HEK293 (cell line): ENCODE measurements at regions not wholly inside any gene's neighbourhood (a gene's known extent, or its start where the extent isn't known, plus 50 kb on each side); places are given as distances from the start of the nearest gene placed in this dataset.

Experiments used
- CTCF ChIA-PET: fragments of 350-600 bp; formaldehyde crosslinking; extraction: SDS; loops from one replicate; lab custom pipeline; 2021; ENCODE audit warnings: antibody characterized with exemption; lab: Yijun Ruan, JAX
- POLR2A ChIA-PET: fragments of 300-600 bp; formaldehyde crosslinking; extraction: SDS; loops from one replicate; lab custom pipeline; 2020; ENCODE audit warnings: antibody characterized with exemption, inconsistent platforms; lab: Yijun Ruan, JAX
- H3K27ac ChIP-seq: fragments of 200-500 bp; sonication (Bioruptor generic); 2 replicates; pipeline ENCODE4 v1.5.1; 2014; ENCODE audit warnings: low read depth, low read length, control low read depth, inconsistent platforms; ENCODE audit errors: extremely low read depth
- H3K36me3 ChIP-seq, 2 experiments: fragments of 200-500 bp in 1 of 2; sonication (Bioruptor generic) in 1 of 2; 1 replicate in 1 of 2; 2 replicates in 1 of 2; pipeline ENCODE4 v1.5.1; 2014 to 2017; ENCODE audit warnings: inconsistent platforms in 2 of 2, low read length in 2 of 2; ENCODE audit not compliant: control insufficient read depth in 2 of 2, insufficient read depth in 1 of 2
- H3K4me1 ChIP-seq: fragments of 200-500 bp; sonication (Bioruptor generic); 2 replicates; pipeline ENCODE4 v1.5.1; 2014; ENCODE audit warnings: mild to moderate bottlenecking, low read length, inconsistent platforms; ENCODE audit not compliant: control insufficient read depth, insufficient read depth
- H3K4me3 ChIP-seq: 2 replicates; pipeline ENCODE4 v1.5.1; 2011; ENCODE audit warnings: low read depth, mild to moderate bottlenecking, control low read depth, low read length, moderate library complexity
- H3K9me3 ChIP-seq: fragments of 200-500 bp; sonication (Bioruptor generic); 2 replicates; pipeline ENCODE4 v1.5.1; 2014; ENCODE audit warnings: low read depth, low read length, inconsistent platforms; ENCODE audit not compliant: control insufficient read depth, insufficient read depth
- HOXC10 ChIP-seq: sonication (generic); formaldehyde crosslinking; IDR thresholded peaks from 2 replicates; pipeline ENCODE4 v1.8.1; 2023; ENCODE audit warnings: mild to moderate bottlenecking, missing genetic modification reagents
- OVOL3 ChIP-seq: fragments of 450-650 bp; formaldehyde crosslinking; IDR thresholded peaks from 2 replicates; pipeline ENCODE4 v1.5.1; 2016; ENCODE audit warnings: missing biosample characterization, missing genetic modification characterization
- ZNF146 ChIP-seq: fragments of 450-650 bp; formaldehyde crosslinking; IDR thresholded peaks from 2 replicates; pipeline ENCODE4 v1.5.1; 2016; ENCODE audit warnings: missing biosample characterization, missing genetic modification characterization
- ZNF211 ChIP-seq: fragments of 450-650 bp; formaldehyde crosslinking; IDR thresholded peaks from 2 replicates; pipeline ENCODE4 v1.5.1; 2016; ENCODE audit warnings: low read depth, missing biosample characterization, missing genetic modification characterization
- ZNF366 ChIP-seq: fragments of 450-650 bp; formaldehyde crosslinking; conservative IDR thresholded peaks from 2 replicates; pipeline ENCODE4 v1.5.1; 2016; ENCODE audit warnings: missing biosample characterization, missing genetic modification characterization
- ZNF501 ChIP-seq: fragments of 450-650 bp; formaldehyde crosslinking; IDR thresholded peaks from 2 replicates; pipeline ENCODE4 v1.5.1; 2016; ENCODE audit warnings: missing biosample characterization, missing genetic modification characterization
- ZNF664 ChIP-seq: fragments of 450-650 bp; formaldehyde crosslinking; IDR thresholded peaks from 2 replicates; pipeline ENCODE4 v1.5.1; 2016; ENCODE audit warnings: missing biosample characterization, missing genetic modification characterization
- ZNF76 ChIP-seq: fragments of 450-650 bp; formaldehyde crosslinking; IDR thresholded peaks from 2 replicates; pipeline ENCODE4; 2016; ENCODE audit warnings: low read depth, missing biosample characterization, missing genetic modification characterization, borderline replicate concordance
- TF ChIP-seq, protein P1 (sequence below): fragments of 450-650 bp; formaldehyde crosslinking; IDR thresholded peaks from 2 replicates; pipeline ENCODE4 v1.5.1; 2016; ENCODE audit warnings: missing biosample characterization, missing genetic modification characterization
- TF ChIP-seq, protein P2 (sequence below): fragments of 450-650 bp; formaldehyde crosslinking; IDR thresholded peaks from 2 replicates; pipeline ENCODE4 v1.5.1; 2016; ENCODE audit warnings: missing biosample characterization, missing genetic modification characterization, borderline replicate concordance
- TF ChIP-seq, protein P3 (sequence below): fragments of 450-650 bp; formaldehyde crosslinking; IDR thresholded peaks from 2 replicates; pipeline ENCODE4 v1.5.1; 2016; ENCODE audit warnings: missing biosample characterization, missing genetic modification characterization, low read depth
- TF ChIP-seq, protein P4 (sequence below): sonication (generic); formaldehyde crosslinking; IDR thresholded peaks from 2 replicates; pipeline ENCODE4 v1.8.1; 2022; ENCODE audit warnings: mild to moderate bottlenecking, moderate library complexity, missing genetic modification reagents
- TF ChIP-seq, protein P5 (sequence below): fragments of 450-650 bp; formaldehyde crosslinking; IDR thresholded peaks from 2 replicates; pipeline ENCODE4 v1.5.1; 2017; ENCODE audit warnings: missing biosample characterization, missing genetic modification characterization
- TF ChIP-seq, protein P6 (sequence below): fragments of 450-650 bp; formaldehyde crosslinking; IDR thresholded peaks from 2 replicates; pipeline ENCODE4 v1.5.1; 2017; ENCODE audit warnings: missing biosample characterization, missing genetic modification characterization

DNA sequence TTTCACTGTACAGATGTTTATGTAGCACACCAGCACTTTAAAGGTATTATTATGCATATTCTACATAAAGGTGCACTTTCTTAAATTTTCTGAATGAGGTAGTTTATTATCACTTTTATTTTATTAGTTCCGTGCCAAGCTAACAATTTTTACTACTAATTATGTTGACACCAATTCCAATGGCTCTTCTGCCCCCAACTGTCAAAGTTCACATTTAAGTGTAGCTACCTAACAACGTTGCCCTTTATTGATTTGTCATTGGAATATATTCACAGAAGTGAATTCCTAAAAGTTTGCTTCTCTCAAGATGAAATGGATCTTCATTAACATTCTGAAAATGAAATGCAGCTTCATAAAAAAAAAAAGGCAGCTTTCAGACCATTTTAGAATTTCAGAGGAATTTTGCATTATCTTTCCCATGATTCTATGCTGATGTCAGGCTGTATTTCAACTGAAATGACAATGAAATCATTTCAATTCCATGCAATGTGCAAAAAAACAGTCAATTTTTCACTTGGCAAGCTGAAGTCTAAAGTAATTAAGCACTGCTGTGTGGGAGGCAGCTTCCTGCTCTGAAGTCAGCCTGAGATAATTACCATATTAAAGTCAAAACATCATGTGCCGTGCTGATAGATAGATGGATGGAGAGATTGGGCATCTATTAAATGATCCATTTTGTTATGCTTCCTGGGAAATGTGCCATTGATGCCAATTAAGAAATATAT lies 229.2 kb downstream of the TTLL7 start (continued):
- TF ChIP-seq, protein P1, sequence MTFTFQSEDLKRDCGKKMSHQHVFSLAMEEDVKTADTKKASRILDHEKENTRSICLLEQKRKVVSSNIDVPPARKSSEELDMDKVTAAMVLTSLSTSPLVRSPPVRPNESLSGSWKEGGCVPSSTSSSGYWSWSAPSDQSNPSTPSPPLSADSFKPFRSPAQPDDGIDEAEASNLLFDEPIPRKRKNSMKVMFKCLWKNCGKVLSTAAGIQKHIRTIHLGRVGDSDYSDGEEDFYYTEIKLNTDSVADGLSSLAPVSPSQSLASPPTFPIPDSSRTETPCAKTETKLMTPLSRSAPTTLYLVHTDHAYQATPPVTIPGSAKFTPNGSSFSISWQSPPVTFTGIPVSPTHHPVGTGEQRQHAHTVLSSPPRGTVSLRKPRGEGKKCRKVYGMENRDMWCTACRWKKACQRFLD = no peak
- TF ChIP-seq HOXC10 (CRISPR knock-in tag) (no peak), ZNF211 (tag by site-specific recombination) (no peak), ZNF664 (no peak), ZNF501 (tag by site-specific recombination) (peak; percentile 66; the same call in 1 of the 2 replicates), ZNF366 (peak; percentile 95), ZNF76 (no peak)
- TF ChIP-seq, protein P2, sequence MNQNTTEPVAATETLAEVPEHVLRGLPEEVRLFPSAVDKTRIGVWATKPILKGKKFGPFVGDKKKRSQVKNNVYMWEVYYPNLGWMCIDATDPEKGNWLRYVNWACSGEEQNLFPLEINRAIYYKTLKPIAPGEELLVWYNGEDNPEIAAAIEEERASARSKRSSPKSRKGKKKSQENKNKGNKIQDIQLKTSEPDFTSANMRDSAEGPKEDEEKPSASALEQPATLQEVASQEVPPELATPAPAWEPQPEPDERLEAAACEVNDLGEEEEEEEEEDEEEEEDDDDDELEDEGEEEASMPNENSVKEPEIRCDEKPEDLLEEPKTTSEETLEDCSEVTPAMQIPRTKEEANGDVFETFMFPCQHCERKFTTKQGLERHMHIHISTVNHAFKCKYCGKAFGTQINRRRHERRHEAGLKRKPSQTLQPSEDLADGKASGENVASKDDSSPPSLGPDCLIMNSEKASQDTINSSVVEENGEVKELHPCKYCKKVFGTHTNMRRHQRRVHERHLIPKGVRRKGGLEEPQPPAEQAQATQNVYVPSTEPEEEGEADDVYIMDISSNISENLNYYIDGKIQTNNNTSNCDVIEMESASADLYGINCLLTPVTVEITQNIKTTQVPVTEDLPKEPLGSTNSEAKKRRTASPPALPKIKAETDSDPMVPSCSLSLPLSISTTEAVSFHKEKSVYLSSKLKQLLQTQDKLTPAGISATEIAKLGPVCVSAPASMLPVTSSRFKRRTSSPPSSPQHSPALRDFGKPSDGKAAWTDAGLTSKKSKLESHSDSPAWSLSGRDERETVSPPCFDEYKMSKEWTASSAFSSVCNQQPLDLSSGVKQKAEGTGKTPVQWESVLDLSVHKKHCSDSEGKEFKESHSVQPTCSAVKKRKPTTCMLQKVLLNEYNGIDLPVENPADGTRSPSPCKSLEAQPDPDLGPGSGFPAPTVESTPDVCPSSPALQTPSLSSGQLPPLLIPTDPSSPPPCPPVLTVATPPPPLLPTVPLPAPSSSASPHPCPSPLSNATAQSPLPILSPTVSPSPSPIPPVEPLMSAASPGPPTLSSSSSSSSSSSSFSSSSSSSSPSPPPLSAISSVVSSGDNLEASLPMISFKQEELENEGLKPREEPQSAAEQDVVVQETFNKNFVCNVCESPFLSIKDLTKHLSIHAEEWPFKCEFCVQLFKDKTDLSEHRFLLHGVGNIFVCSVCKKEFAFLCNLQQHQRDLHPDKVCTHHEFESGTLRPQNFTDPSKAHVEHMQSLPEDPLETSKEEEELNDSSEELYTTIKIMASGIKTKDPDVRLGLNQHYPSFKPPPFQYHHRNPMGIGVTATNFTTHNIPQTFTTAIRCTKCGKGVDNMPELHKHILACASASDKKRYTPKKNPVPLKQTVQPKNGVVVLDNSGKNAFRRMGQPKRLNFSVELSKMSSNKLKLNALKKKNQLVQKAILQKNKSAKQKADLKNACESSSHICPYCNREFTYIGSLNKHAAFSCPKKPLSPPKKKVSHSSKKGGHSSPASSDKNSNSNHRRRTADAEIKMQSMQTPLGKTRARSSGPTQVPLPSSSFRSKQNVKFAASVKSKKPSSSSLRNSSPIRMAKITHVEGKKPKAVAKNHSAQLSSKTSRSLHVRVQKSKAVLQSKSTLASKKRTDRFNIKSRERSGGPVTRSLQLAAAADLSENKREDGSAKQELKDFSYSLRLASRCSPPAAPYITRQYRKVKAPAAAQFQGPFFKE = no peak
- TF ChIP-seq, protein P3, sequence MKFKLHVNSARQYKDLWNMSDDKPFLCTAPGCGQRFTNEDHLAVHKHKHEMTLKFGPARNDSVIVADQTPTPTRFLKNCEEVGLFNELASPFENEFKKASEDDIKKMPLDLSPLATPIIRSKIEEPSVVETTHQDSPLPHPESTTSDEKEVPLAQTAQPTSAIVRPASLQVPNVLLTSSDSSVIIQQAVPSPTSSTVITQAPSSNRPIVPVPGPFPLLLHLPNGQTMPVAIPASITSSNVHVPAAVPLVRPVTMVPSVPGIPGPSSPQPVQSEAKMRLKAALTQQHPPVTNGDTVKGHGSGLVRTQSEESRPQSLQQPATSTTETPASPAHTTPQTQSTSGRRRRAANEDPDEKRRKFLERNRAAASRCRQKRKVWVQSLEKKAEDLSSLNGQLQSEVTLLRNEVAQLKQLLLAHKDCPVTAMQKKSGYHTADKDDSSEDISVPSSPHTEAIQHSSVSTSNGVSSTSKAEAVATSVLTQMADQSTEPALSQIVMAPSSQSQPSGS (tag by site-specific recombination) = no peak
- TF ChIP-seq, all 188 proteins: peak for 29

DNA sequence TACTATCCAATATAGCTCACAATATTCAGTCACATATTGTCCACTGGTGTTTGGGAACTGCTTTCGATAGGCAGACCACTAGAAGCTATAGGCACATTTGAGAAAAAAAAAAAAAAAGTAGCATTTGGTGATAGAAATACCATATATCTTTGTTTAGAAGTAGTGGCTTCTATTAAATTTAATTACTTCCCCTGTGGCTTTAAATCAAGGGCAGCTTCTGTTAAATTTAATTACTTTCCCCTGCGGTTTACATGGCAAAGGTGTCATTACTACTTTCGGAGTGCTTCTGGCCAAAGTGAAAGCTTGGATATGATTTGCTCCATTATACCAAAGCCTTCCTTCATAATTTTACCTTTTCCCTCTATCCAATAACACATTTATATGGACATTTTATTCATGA lies 229.9 kb downstream of the TTLL7 start:
- H3K4me3 ChIP-seq = no peak overlapping the region
- peaks cover 16% of the 10 kb centered on the region; the same call in 1 of the 2 replicates for H3K4me1 ChIP-seq
- no peak overlapping the region for H3K27ac ChIP-seq
- POLR2A ChIA-PET = interaction anchor here (0.7 kb wide), 1 partner anchor 1790 kb away, joined by 4 read pairs; no protein-coding TSS in a partner anchor
- no peaks in the 10 kb centered on the region for H3K9me3 ChIP-seq
- CTCF ChIA-PET = no interaction called here
- no peaks in the 10 kb centered on the region for H3K36me3 ChIP-seq
- TF ChIP-seq ZNF146 (tag by site-specific recombination) (no peak), OVOL3 (tag by site-specific recombination) (no peak), ZNF366 (peak; percentile 68)
- TF ChIP-seq, protein P4, sequence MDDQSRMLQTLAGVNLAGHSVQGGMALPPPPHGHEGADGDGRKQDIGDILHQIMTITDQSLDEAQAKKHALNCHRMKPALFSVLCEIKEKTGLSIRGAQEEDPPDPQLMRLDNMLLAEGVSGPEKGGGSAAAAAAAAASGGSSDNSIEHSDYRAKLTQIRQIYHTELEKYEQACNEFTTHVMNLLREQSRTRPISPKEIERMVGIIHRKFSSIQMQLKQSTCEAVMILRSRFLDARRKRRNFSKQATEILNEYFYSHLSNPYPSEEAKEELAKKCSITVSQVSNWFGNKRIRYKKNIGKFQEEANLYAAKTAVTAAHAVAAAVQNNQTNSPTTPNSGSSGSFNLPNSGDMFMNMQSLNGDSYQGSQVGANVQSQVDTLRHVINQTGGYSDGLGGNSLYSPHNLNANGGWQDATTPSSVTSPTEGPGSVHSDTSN (CRISPR knock-in tag) = no peak
- TF ChIP-seq, protein P2 = no peak
- TF ChIP-seq, protein P5, sequence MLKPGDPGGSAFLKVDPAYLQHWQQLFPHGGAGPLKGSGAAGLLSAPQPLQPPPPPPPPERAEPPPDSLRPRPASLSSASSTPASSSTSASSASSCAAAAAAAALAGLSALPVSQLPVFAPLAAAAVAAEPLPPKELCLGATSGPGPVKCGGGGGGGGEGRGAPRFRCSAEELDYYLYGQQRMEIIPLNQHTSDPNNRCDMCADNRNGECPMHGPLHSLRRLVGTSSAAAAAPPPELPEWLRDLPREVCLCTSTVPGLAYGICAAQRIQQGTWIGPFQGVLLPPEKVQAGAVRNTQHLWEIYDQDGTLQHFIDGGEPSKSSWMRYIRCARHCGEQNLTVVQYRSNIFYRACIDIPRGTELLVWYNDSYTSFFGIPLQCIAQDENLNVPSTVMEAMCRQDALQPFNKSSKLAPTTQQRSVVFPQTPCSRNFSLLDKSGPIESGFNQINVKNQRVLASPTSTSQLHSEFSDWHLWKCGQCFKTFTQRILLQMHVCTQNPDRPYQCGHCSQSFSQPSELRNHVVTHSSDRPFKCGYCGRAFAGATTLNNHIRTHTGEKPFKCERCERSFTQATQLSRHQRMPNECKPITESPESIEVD (tag by site-specific recombination) = peak; percentile 73
- TF ChIP-seq, protein P6, sequence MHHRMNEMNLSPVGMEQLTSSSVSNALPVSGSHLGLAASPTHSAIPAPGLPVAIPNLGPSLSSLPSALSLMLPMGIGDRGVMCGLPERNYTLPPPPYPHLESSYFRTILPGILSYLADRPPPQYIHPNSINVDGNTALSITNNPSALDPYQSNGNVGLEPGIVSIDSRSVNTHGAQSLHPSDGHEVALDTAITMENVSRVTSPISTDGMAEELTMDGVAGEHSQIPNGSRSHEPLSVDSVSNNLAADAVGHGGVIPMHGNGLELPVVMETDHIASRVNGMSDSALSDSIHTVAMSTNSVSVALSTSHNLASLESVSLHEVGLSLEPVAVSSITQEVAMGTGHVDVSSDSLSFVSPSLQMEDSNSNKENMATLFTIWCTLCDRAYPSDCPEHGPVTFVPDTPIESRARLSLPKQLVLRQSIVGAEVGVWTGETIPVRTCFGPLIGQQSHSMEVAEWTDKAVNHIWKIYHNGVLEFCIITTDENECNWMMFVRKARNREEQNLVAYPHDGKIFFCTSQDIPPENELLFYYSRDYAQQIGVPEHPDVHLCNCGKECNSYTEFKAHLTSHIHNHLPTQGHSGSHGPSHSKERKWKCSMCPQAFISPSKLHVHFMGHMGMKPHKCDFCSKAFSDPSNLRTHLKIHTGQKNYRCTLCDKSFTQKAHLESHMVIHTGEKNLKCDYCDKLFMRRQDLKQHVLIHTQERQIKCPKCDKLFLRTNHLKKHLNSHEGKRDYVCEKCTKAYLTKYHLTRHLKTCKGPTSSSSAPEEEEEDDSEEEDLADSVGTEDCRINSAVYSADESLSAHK (tag by site-specific recombination) = peak; percentile 72
